ENCODE measurements at regions not wholly inside any gene's neighbourhood (a gene's known extent, or its start where the extent isn't known, plus 50 kb on each side); places are given as distances from the start of the nearest gene placed in this dataset.

DNA sequence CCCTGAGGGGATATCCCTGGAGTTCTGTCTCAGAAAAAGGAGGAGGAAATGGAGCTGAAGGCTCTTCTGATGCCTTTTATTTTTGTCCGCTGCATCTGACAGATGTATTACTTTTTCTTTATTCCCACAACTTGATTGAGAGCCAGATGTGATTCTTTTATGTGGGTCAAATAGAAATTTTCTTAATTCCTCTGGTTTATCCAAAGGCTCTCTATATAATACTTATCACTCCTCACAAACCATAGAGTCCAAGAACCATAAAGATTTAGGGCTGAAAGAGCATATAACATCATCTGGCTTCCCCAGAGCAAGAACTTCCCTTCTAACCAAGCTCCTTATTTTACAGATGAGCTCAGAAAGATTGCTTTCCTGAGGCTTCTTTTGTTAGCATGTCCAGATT, 756.7 kb upstream of the FAM241A start:
- TF ChIP-seq, protein P1, sequence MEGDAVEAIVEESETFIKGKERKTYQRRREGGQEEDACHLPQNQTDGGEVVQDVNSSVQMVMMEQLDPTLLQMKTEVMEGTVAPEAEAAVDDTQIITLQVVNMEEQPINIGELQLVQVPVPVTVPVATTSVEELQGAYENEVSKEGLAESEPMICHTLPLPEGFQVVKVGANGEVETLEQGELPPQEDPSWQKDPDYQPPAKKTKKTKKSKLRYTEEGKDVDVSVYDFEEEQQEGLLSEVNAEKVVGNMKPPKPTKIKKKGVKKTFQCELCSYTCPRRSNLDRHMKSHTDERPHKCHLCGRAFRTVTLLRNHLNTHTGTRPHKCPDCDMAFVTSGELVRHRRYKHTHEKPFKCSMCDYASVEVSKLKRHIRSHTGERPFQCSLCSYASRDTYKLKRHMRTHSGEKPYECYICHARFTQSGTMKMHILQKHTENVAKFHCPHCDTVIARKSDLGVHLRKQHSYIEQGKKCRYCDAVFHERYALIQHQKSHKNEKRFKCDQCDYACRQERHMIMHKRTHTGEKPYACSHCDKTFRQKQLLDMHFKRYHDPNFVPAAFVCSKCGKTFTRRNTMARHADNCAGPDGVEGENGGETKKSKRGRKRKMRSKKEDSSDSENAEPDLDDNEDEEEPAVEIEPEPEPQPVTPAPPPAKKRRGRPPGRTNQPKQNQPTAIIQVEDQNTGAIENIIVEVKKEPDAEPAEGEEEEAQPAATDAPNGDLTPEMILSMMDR (conservative IDR thresholded peaks at IDR 0.05; ENCODE audit: low read depth, low read length): no peak
- no peaks in the 10 kb centered on the region for H4K20me1 ChIP-seq (ENCODE audit: insufficient read depth)
- no peaks in the 10 kb centered on the region for H3K4me1 ChIP-seq (ENCODE audit: low read depth, poor library complexity, severe bottlenecking)
- no peak overlapping the region for H3K9ac ChIP-seq
- H3K79me2 ChIP-seq (ENCODE audit: insufficient read depth, low read depth): no peaks in the 10 kb centered on the region
- no peak overlapping the region for H3K27ac ChIP-seq
- no peaks in the 10 kb centered on the region for H3K27me3 ChIP-seq (ENCODE audit: insufficient read depth, low read depth)
- H3K36me3 ChIP-seq (ENCODE audit: insufficient read depth): no peaks in the 10 kb centered on the region
- no peak overlapping the region for H3K4me3 ChIP-seq (IDR thresholded peaks at IDR 0.05; ENCODE audit: insufficient read depth, low read depth, low read length)
- H3K4me2 ChIP-seq: no peak overlapping the region
- no peak overlapping the region for H2AFZ ChIP-seq (ENCODE audit: low read depth)

DNA sequence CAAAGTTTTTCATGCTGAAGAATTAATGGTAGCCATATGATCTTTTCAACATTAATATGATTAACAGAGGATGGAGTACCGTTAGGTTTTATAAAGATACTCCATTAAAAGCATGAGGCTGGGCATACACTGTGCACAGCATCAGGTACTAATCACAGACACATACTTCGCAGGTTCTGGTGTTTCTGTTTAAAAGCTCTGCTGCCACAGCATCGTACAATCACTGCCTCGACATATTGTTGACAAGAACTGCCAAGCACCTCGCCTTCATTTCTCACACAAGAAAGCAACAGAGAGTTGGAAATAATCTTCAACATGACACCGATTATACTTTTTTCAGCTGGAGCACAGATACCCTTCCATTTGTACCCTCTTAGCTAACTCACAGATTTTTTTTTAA, 753.4 kb upstream of the FAM241A start:
- Histone ChIP-seq H3K27me3 (ENCODE audit: insufficient read depth, low read depth) (no peaks in the 10 kb centered on the region), H3K4me2 (no peak overlapping the region), H2AFZ (ENCODE audit: low read depth) (no peak overlapping the region), H4K20me1 (ENCODE audit: insufficient read depth) (no peaks in the 10 kb centered on the region), H3K4me1 (ENCODE audit: low read depth, poor library complexity, severe bottlenecking) (no peaks in the 10 kb centered on the region), H3K79me2 (ENCODE audit: insufficient read depth, low read depth) (no peaks in the 10 kb centered on the region), H3K4me3 (IDR thresholded peaks at IDR 0.05; ENCODE audit: insufficient read depth, low read depth, low read length) (no peak overlapping the region), H3K9ac (no peak overlapping the region), H3K27ac (no peak overlapping the region), H3K36me3 (ENCODE audit: insufficient read depth) (no peaks in the 10 kb centered on the region)
- TF ChIP-seq, protein P1 (conservative IDR thresholded peaks at IDR 0.05; ENCODE audit: low read depth, low read length): no peak

DNA sequence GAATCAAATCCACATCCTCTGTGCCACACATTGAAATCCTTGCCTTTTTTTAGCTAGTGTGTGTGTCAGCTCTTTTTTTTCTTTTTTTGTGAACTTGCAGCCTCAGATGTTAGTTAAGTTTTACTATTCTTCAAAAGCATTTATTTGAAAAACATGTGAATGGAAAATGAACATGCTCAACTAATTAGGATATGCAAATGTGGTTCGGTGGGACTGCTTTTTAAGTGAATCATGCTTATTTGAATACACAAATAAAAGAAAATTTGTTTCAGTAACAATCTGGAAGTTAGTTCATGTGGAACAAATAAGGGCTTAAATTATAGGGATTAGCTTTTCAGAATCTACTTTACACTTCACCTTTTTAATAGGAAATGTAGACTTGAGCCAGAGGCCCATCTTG, 751.5 kb upstream of the FAM241A start:
- no peak overlapping the region for H3K27ac ChIP-seq
- no peak overlapping the region for H2AFZ ChIP-seq (ENCODE audit: low read depth)
- no peak overlapping the region for H3K9ac ChIP-seq
- no peaks in the 10 kb centered on the region for H3K4me1 ChIP-seq (ENCODE audit: low read depth, poor library complexity, severe bottlenecking)
- H3K36me3 ChIP-seq (ENCODE audit: insufficient read depth): no peaks in the 10 kb centered on the region
- TF ChIP-seq, protein P1 (conservative IDR thresholded peaks at IDR 0.05; ENCODE audit: low read depth, low read length): no peak
- no peak overlapping the region for H3K4me3 ChIP-seq (IDR thresholded peaks at IDR 0.05; ENCODE audit: insufficient read depth, low read depth, low read length)
- no peaks in the 10 kb centered on the region for H3K27me3 ChIP-seq (ENCODE audit: insufficient read depth, low read depth)
- H4K20me1 ChIP-seq (ENCODE audit: insufficient read depth): no peaks in the 10 kb centered on the region
- no peaks in the 10 kb centered on the region for H3K79me2 ChIP-seq (ENCODE audit: insufficient read depth, low read depth)
- H3K4me2 ChIP-seq: no peak overlapping the region

DNA sequence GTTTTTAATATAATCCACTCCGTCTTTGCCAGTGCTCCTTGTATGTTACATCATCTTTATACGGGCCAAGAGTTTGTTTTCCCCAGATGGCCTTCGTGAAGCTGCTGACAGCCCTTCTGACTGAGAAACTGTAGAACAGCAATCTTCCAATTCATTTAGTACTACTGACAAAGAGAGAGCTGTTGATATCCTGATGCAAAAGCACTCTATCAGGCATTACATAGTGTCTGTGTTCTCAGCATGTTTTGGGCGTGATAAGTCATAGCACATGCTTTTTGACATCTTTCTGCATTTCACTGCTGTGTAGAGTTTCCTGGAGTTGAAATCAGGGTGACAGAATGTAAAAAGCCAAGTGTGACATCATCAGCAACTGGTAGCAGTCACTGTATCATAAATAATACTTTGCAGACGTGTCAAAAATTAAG, 746.3 kb upstream of the FAM241A start:
- H3K36me3 ChIP-seq (ENCODE audit: insufficient read depth): no peaks in the 10 kb centered on the region
- no peaks in the 10 kb centered on the region for H3K79me2 ChIP-seq (ENCODE audit: insufficient read depth, low read depth)
- H4K20me1 ChIP-seq (ENCODE audit: insufficient read depth): no peaks in the 10 kb centered on the region
- H3K4me1 ChIP-seq (ENCODE audit: low read depth, poor library complexity, severe bottlenecking): peaks cover 18% of the 10 kb centered on the region
- TF ChIP-seq, protein P1 (conservative IDR thresholded peaks at IDR 0.05; ENCODE audit: low read depth, low read length): no peak
- no peak overlapping the region for H3K4me2 ChIP-seq
- H3K27ac ChIP-seq: no peak overlapping the region
- H2AFZ ChIP-seq (ENCODE audit: low read depth): no peak overlapping the region
- no peak overlapping the region for H3K9ac ChIP-seq
- H3K4me3 ChIP-seq (IDR thresholded peaks at IDR 0.05; ENCODE audit: insufficient read depth, low read depth, low read length): no peak overlapping the region
- no peaks in the 10 kb centered on the region for H3K27me3 ChIP-seq (ENCODE audit: insufficient read depth, low read depth)
